ENCODE measurements at regions not wholly inside any gene's neighbourhood (a gene's known extent, or its start where the extent isn't known, plus 50 kb on each side); places are given as distances from the start of the nearest gene placed in this dataset.

DNA sequence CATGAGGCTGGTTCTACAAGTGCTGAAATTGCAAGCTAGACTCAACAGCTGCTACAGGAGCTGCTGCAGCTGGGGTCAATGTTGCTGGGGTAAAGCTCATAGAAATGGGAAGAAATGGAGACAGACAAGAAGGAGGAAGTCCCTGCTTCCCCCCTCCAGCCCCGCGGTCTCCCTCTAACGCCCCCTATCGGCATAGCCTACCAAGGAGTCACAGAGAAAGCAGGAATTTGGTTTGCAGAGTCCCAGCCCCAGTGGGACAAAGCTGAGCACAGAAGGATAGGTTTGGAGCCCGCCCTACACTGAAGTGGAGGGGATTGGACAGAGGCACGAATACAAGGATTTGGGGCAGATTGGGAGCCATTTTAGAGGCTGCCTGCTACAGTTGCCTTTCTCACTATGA lies 176.9 kb upstream of the ANKRD28 start:
- TF ChIP-seq, protein P1, sequence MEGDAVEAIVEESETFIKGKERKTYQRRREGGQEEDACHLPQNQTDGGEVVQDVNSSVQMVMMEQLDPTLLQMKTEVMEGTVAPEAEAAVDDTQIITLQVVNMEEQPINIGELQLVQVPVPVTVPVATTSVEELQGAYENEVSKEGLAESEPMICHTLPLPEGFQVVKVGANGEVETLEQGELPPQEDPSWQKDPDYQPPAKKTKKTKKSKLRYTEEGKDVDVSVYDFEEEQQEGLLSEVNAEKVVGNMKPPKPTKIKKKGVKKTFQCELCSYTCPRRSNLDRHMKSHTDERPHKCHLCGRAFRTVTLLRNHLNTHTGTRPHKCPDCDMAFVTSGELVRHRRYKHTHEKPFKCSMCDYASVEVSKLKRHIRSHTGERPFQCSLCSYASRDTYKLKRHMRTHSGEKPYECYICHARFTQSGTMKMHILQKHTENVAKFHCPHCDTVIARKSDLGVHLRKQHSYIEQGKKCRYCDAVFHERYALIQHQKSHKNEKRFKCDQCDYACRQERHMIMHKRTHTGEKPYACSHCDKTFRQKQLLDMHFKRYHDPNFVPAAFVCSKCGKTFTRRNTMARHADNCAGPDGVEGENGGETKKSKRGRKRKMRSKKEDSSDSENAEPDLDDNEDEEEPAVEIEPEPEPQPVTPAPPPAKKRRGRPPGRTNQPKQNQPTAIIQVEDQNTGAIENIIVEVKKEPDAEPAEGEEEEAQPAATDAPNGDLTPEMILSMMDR (conservative IDR thresholded peaks at IDR 0.05) = no peak
- H3K27ac ChIP-seq = no peak overlapping the region

GRCh38 chr3:15976524-15976923 lies 178.7 kb upstream of the ANKRD28 start:
- TF ChIP-seq, protein P1 (conservative IDR thresholded peaks at IDR 0.05) = no peak
- H3K27ac ChIP-seq = no peak overlapping the region

- H3K27ac ChIP-seq = no peak overlapping the region
- TF ChIP-seq, protein P1 (conservative IDR thresholded peaks at IDR 0.05) = no peak
These were observed 179.3 kb upstream of the ANKRD28 start for GRCh38 chr3:15977090-15977489.

DNA sequence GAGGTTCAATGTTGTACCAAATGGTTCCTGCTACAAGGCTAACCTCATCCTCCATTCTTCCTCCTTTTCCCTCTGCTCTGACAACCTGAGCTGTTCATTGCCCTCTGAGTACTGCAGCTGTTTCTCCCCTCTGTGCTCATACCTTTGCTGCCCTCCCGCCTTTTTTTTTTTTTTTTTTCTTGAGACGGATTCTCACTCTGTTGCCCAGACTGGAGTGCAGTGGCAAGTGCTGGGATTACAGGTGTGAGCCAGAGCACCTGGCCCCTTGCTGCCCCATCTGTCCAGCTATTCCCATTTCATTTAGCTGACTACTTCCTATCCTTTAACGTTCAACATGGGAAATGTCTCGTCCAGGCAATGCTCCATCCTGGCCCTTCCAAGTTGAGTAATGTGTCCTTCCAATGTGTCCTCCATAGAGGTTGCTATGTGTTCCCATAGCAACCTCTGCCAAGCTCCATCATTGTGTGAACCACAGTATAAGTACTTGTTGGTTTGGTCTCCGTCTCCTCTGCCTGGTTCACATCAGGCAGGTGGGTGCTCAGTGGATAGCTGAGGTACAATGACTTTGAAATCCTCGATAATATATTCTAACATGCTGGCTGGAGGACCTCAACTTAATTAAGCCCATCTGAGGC lies 179.9 kb upstream of the ANKRD28 start:
- TF ChIP-seq, protein P1 (conservative IDR thresholded peaks at IDR 0.05) = no peak
- no peak overlapping the region for H3K27ac ChIP-seq

GRCh38 chr3:15978801-15979200 lies 181.0 kb upstream of the ANKRD28 start:
- H3K27ac ChIP-seq = no peak overlapping the region
- TF ChIP-seq, protein P1 (conservative IDR thresholded peaks at IDR 0.05) = no peak

GRCh38 chr3:15979495-15979894 lies 181.7 kb upstream of the ANKRD28 start:
- TF ChIP-seq, protein P1 (conservative IDR thresholded peaks at IDR 0.05) = no peak
- no peak overlapping the region for H3K27ac ChIP-seq

GRCh38 chr3:15979900-15980299 lies 182.1 kb upstream of the ANKRD28 start:
- H3K27ac ChIP-seq = no peak overlapping the region
- TF ChIP-seq, protein P1 (conservative IDR thresholded peaks at IDR 0.05) = no peak

Measured in VCaP (cell line).